ENCODE measurements at regions not wholly inside any gene's neighbourhood (a gene's known extent, or its start where the extent isn't known, plus 50 kb on each side); places are given as distances from the start of the nearest gene placed in this dataset.
"Not testable (repeated sequence)": the region's sequence is repeated elsewhere in the genome, so short reads cannot be mapped to it uniquely, and the experiment has no call there.

- H3K4me3 ChIP-seq (ENCODE audit: low read depth in 1 of 2, low read length in 2 of 2), result no peak overlapping the region
- no peak overlapping the region for H3K9ac ChIP-seq (ENCODE audit: low read length)
- H3K36me3 ChIP-seq (ENCODE audit: insufficient read depth, low read length), result no peaks in the 10 kb centered on the region
- H3K27ac ChIP-seq (ENCODE audit: low read depth, low read length), result no peak overlapping the region
- H3K4me1 ChIP-seq (ENCODE audit: insufficient read depth, low read length), result no peaks in the 10 kb centered on the region
- no peaks in the 10 kb centered on the region for H3K9me3 ChIP-seq (ENCODE audit: low read length)
- H3K27me3 ChIP-seq (ENCODE audit: control insufficient read depth in 1 of 2, insufficient read depth in 2 of 2, low read length in 2 of 2), result no peaks in the 10 kb centered on the region
Measured at GRCh38 chr14:30450631-30451545, 108.1 kb upstream of the G2E3 start.

GRCh38 chr14:30456296-30456695 lies 102.7 kb upstream of the G2E3 start:
- Histone ChIP-seq H3K9me3 (ENCODE audit: low read length) (no peaks in the 10 kb centered on the region), H3K27ac (ENCODE audit: low read depth, low read length) (no peak overlapping the region), H3K4me3 (ENCODE audit: low read depth in 1 of 2, low read length in 2 of 2) (no peak overlapping the region), H3K9ac (ENCODE audit: low read length) (no peak overlapping the region), H3K36me3 (ENCODE audit: insufficient read depth, low read length) (no peaks in the 10 kb centered on the region), H3K4me1 (ENCODE audit: insufficient read depth, low read length) (no peaks in the 10 kb centered on the region), H3K27me3 (ENCODE audit: control insufficient read depth in 1 of 2, insufficient read depth in 2 of 2, low read length in 2 of 2) (no peaks in the 10 kb centered on the region)

GRCh38 chr14:30462358-30462757 lies 96.6 kb upstream of the G2E3 start:
- no peak overlapping the region for H3K9ac ChIP-seq (ENCODE audit: low read length)
- H3K27me3 ChIP-seq (ENCODE audit: control insufficient read depth in 1 of 2, insufficient read depth in 2 of 2, low read length in 2 of 2), result no peaks in the 10 kb centered on the region
- no peaks in the 10 kb centered on the region for H3K9me3 ChIP-seq (ENCODE audit: low read length)
- no peaks in the 10 kb centered on the region for H3K36me3 ChIP-seq (ENCODE audit: insufficient read depth, low read length)
- H3K4me3 ChIP-seq (ENCODE audit: low read depth in 1 of 2, low read length in 2 of 2), result no peak overlapping the region
- H3K4me1 ChIP-seq (ENCODE audit: insufficient read depth, low read length), result no peaks in the 10 kb centered on the region
- no peak overlapping the region for H3K27ac ChIP-seq (ENCODE audit: low read depth, low read length)

GRCh38 chr14:30464481-30464880 lies 94.5 kb upstream of the G2E3 start:
- Histone ChIP-seq H3K4me3 (ENCODE audit: low read depth in 1 of 2, low read length in 2 of 2) (no peak overlapping the region), H3K9ac (ENCODE audit: low read length) (no peak overlapping the region), H3K36me3 (ENCODE audit: insufficient read depth, low read length) (no peaks in the 10 kb centered on the region), H3K27ac (ENCODE audit: low read depth, low read length) (no peak overlapping the region), H3K27me3 (ENCODE audit: control insufficient read depth in 1 of 2, insufficient read depth in 2 of 2, low read length in 2 of 2) (no peaks in the 10 kb centered on the region), H3K9me3 (ENCODE audit: low read length) (no peaks in the 10 kb centered on the region), H3K4me1 (ENCODE audit: insufficient read depth, low read length) (no peaks in the 10 kb centered on the region)

GRCh38 chr14:30468354-30468753 lies 90.6 kb upstream of the G2E3 start:
- Histone ChIP-seq H3K27me3 (ENCODE audit: control insufficient read depth in 1 of 2, insufficient read depth in 2 of 2, low read length in 2 of 2) (no peaks in the 10 kb centered on the region), H3K9ac (ENCODE audit: low read length) (no peak overlapping the region), H3K9me3 (ENCODE audit: low read length) (no peaks in the 10 kb centered on the region), H3K36me3 (ENCODE audit: insufficient read depth, low read length) (no peaks in the 10 kb centered on the region), H3K4me1 (ENCODE audit: insufficient read depth, low read length) (no peaks in the 10 kb centered on the region), H3K27ac (ENCODE audit: low read depth, low read length) (no peak overlapping the region), H3K4me3 (ENCODE audit: low read depth in 1 of 2, low read length in 2 of 2) (no peak overlapping the region)

DNA sequence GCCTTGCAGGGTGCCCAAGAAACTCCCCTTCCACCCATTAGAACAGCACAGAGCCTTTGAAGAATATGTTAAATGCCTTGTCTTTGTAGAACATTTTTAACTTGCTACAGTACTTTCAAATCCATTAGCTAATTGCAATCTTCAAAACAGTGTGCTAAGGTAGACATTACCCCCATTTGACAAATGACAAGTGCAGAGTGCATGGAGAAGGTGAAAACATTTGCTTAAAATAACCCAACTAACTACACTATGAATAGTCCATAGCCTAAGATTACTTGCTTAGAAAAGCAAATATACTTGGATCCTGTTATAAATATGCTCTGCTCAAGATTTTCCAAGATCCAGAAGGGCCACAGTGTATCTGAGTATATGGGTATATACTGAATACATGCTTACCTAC lies 87.0 kb upstream of the G2E3 start:
- no peaks in the 10 kb centered on the region for H3K4me1 ChIP-seq (ENCODE audit: insufficient read depth, low read length)
- H3K9ac ChIP-seq (ENCODE audit: low read length), result no peak overlapping the region
- no peak overlapping the region for H3K27ac ChIP-seq (ENCODE audit: low read depth, low read length)
- no peaks in the 10 kb centered on the region for H3K36me3 ChIP-seq (ENCODE audit: insufficient read depth, low read length)
- no peaks in the 10 kb centered on the region for H3K9me3 ChIP-seq (ENCODE audit: low read length)
- no peaks in the 10 kb centered on the region for H3K27me3 ChIP-seq (ENCODE audit: control insufficient read depth in 1 of 2, insufficient read depth in 2 of 2, low read length in 2 of 2)
- H3K4me3 ChIP-seq (ENCODE audit: low read depth in 1 of 2, low read length in 2 of 2), result no peak overlapping the region

DNA sequence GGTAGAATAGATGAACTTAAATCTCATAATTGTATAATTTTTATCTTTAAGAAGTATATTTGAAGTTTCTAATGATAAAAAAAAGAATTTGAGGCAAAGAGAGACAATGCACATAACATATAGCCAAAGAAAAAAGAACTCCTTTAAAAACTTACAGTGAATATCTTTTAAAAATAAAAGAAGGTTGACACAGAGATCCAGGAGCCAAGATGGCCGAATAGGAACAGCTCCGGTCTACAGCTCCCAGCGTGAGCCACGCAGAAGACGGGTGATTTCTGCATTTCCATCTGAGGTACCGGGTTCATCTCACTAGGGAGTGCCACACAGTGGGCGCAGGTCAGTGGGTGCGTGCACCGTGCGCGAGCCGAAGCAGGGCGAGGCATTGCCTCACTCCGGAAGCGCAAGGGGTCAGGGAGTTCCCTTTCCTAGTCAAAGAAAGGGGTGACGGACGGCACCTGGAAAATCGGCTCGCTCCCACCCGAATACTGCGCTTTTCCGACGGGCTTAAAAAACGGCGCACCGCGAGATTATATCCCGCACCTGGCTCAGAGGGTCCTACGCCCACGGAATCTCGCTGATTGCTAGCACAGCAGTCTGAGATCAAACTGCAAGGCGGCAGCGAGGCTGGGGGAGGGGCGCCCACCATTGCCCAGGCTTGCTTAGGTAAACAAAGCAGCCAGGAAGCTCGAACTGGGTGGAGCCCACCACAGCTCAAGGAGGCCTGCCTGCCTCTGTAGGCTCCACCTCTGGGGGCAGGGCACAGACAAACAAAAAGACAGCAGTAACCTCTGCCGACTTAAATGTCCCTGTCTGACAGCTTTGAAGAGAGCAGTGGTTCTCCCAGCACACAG lies 84.9 kb upstream of the G2E3 start:
- not testable (repeated sequence) for H3K4me1 ChIP-seq (ENCODE audit: insufficient read depth, low read length); H3K27ac ChIP-seq (ENCODE audit: low read depth, low read length); H3K4me3 ChIP-seq (ENCODE audit: low read depth in 1 of 2, low read length in 2 of 2); H3K9me3 ChIP-seq (ENCODE audit: low read length); H3K36me3 ChIP-seq (ENCODE audit: insufficient read depth, low read length); H3K9ac ChIP-seq (ENCODE audit: low read length); H3K27me3 ChIP-seq (ENCODE audit: control insufficient read depth in 1 of 2, insufficient read depth in 2 of 2, low read length in 2 of 2)

DNA sequence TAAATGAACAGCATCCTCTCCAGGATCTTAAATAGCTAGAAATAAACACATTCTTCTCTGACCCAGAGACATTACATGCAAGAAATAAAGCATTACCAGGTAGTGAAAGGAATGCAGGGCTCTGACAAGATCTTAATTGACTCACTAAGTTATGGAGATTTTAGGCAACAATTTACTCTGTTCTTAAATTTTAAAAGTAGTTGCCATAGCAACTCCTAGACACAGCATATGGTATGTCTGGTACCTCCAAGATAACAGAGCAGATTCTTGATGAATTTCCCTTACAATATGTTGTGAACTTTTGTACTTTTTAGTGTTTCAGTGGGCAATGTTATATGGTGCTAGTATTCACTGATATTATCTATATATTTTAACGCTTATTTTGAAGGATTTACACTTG lies 76.7 kb upstream of the G2E3 start:
- Histone ChIP-seq H3K4me3 (ENCODE audit: low read depth in 1 of 2, low read length in 2 of 2) (no peak overlapping the region), H3K9ac (ENCODE audit: low read length) (no peak overlapping the region), H3K36me3 (ENCODE audit: insufficient read depth, low read length) (no peaks in the 10 kb centered on the region), H3K27ac (ENCODE audit: low read depth, low read length) (no peak overlapping the region), H3K9me3 (ENCODE audit: low read length) (no peaks in the 10 kb centered on the region), H3K27me3 (ENCODE audit: control insufficient read depth in 1 of 2, insufficient read depth in 2 of 2, low read length in 2 of 2) (no peaks in the 10 kb centered on the region), H3K4me1 (ENCODE audit: insufficient read depth, low read length) (no peaks in the 10 kb centered on the region)

- H3K36me3 ChIP-seq (ENCODE audit: insufficient read depth, low read length), result no peaks in the 10 kb centered on the region
- H3K9ac ChIP-seq (ENCODE audit: low read length), result no peak overlapping the region
- H3K27ac ChIP-seq (ENCODE audit: low read depth, low read length), result no peak overlapping the region
- no peak overlapping the region for H3K4me3 ChIP-seq (ENCODE audit: low read depth in 1 of 2, low read length in 2 of 2)
- no peaks in the 10 kb centered on the region for H3K27me3 ChIP-seq (ENCODE audit: control insufficient read depth in 1 of 2, insufficient read depth in 2 of 2, low read length in 2 of 2)
- H3K9me3 ChIP-seq (ENCODE audit: low read length), result no peaks in the 10 kb centered on the region
- H3K4me1 ChIP-seq (ENCODE audit: insufficient read depth, low read length), result no peaks in the 10 kb centered on the region
Measured at GRCh38 chr14:30484201-30484600, 74.8 kb upstream of the G2E3 start.

GRCh38 chr14:30484976-30485375 lies 74.0 kb upstream of the G2E3 start:
- Histone ChIP-seq H3K27ac (ENCODE audit: low read depth, low read length) (no peak overlapping the region), H3K9ac (ENCODE audit: low read length) (no peak overlapping the region), H3K27me3 (ENCODE audit: control insufficient read depth in 1 of 2, insufficient read depth in 2 of 2, low read length in 2 of 2) (no peaks in the 10 kb centered on the region), H3K4me1 (ENCODE audit: insufficient read depth, low read length) (no peaks in the 10 kb centered on the region), H3K36me3 (ENCODE audit: insufficient read depth, low read length) (no peaks in the 10 kb centered on the region), H3K9me3 (ENCODE audit: low read length) (no peaks in the 10 kb centered on the region), H3K4me3 (ENCODE audit: low read depth in 1 of 2, low read length in 2 of 2) (no peak overlapping the region)

DNA sequence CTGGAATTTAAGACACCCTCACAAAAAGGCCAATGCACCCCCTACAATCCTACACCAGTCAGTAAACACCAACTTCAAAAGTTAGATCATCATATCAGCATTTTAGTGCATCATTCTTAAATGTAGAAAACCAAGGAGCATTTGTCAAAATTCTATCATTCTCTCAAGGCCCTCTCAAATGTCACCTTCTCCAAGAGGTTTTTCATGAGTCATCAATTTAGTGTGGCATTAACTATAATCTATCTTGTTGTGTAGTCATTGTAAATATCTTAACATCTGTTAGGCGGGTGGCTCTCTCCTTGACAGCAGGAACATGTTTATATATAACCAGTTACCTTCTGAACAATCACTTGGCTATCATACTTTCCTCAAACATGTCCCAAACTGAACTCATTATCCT lies 62.1 kb upstream of the G2E3 start:
- Histone ChIP-seq H3K27ac (ENCODE audit: low read depth, low read length) (no peak overlapping the region), H3K9ac (ENCODE audit: low read length) (no peak overlapping the region), H3K4me3 (ENCODE audit: low read depth in 1 of 2, low read length in 2 of 2) (no peak overlapping the region), H3K4me1 (ENCODE audit: insufficient read depth, low read length) (no peaks in the 10 kb centered on the region), H3K27me3 (ENCODE audit: control insufficient read depth in 1 of 2, insufficient read depth in 2 of 2, low read length in 2 of 2) (no peaks in the 10 kb centered on the region), H3K9me3 (ENCODE audit: low read length) (no peaks in the 10 kb centered on the region), H3K36me3 (ENCODE audit: insufficient read depth, low read length) (no peaks in the 10 kb centered on the region)

Measured in muscle layer of colon (tissue), 2 donors.